Activated CD8-positive, alpha-beta T cell treated with anti-CD3 and anti-CD28 coated beads for 36 hours (primary cell): ENCODE measurements at regions not wholly inside any gene's neighbourhood (a gene's known extent, or its start where the extent isn't known, plus 50 kb on each side); places are given as distances from the start of the nearest gene placed in this dataset.

Experiments used
- ATAC-seq: fragments of 200-7000 bp; cut with Tn5 transposase; one replicate; pipeline ENCODE4 v1.10.0; 2021; ENCODE audit warnings: mild to moderate bottlenecking, moderate library complexity
- CTCF ChIA-PET: fragments of 350-600 bp; sonication (Branson Sonifier 250); formaldehyde crosslinking; loops from one replicate; lab custom pipeline; 2021; ENCODE audit warnings: antibody characterized with exemption; lab: Charles Lee
- POLR2A ChIA-PET: fragments of 350-600 bp; sonication (Branson Sonifier 250); formaldehyde crosslinking; loops from one replicate; lab custom pipeline; 2021; ENCODE audit warnings: antibody characterized with exemption; lab: Charles Lee
- DNase-seq: peaks from one replicate; pipeline ENCODE4 v3.0.0-alpha.2; 2020
- H3K27ac Mint-ChIP-seq: one replicate; pipeline ENCODE4 v1.8.0; 2021; ENCODE audit warnings: mild to moderate bottlenecking, mixed read lengths
- H3K27me3 Mint-ChIP-seq: one replicate; pipeline ENCODE4 v1.8.0; 2021; ENCODE audit warnings: mixed read lengths
- H3K36me3 Mint-ChIP-seq: one replicate; pipeline ENCODE4 v1.8.0; 2021; ENCODE audit warnings: low read depth, mixed read lengths
- H3K4me1 Mint-ChIP-seq: one replicate; pipeline ENCODE4 v1.8.0; 2021; ENCODE audit warnings: low read depth, mixed read lengths
- H3K4me3 Mint-ChIP-seq: one replicate; pipeline ENCODE4 v1.8.0; 2021; ENCODE audit warnings: mild to moderate bottlenecking, moderate library complexity, mixed read lengths
- H3K9me3 Mint-ChIP-seq: one replicate; pipeline ENCODE4 v1.8.0; 2021; ENCODE audit warnings: mixed read lengths
- intact Hi-C: fragments of 100-400 bp; cut with micrococcal nuclease; formaldehyde crosslinking; loops from one replicate; pipeline ENCODE4 v1.10.0; 2022
- TF ChIP-seq, protein P1 (sequence below): fragments of 200-600 bp; IDR thresholded peaks from one replicate; pipeline ENCODE4 v1.8.0; 2022; ENCODE audit warnings: antibody characterized with exemption, mild to moderate bottlenecking

- ATAC-seq (no peak), DNase-seq (no peak)
- ChIA-PET CTCF (no interaction called here), POLR2A (no interaction called here)
- H3K4me3 Mint-ChIP-seq = no peak overlapping the region
- H3K36me3 Mint-ChIP-seq = no peaks in the 10 kb centered on the region
- no peak overlapping the region for H3K27ac Mint-ChIP-seq
- intact Hi-C loops = no loop called here
- H3K9me3 Mint-ChIP-seq = no peaks in the 10 kb centered on the region
- no peaks in the 10 kb centered on the region for H3K4me1 Mint-ChIP-seq
- H3K27me3 Mint-ChIP-seq = no peaks in the 10 kb centered on the region
- TF ChIP-seq, protein P1, sequence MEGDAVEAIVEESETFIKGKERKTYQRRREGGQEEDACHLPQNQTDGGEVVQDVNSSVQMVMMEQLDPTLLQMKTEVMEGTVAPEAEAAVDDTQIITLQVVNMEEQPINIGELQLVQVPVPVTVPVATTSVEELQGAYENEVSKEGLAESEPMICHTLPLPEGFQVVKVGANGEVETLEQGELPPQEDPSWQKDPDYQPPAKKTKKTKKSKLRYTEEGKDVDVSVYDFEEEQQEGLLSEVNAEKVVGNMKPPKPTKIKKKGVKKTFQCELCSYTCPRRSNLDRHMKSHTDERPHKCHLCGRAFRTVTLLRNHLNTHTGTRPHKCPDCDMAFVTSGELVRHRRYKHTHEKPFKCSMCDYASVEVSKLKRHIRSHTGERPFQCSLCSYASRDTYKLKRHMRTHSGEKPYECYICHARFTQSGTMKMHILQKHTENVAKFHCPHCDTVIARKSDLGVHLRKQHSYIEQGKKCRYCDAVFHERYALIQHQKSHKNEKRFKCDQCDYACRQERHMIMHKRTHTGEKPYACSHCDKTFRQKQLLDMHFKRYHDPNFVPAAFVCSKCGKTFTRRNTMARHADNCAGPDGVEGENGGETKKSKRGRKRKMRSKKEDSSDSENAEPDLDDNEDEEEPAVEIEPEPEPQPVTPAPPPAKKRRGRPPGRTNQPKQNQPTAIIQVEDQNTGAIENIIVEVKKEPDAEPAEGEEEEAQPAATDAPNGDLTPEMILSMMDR = no peak
Measured at GRCh38 chr3:82050382-82050781, 288.9 kb upstream of the GBE1 start.

- ChIA-PET POLR2A (no interaction called here), CTCF (no interaction called here)
- no peaks in the 10 kb centered on the region for H3K27me3 Mint-ChIP-seq
- no peak overlapping the region for H3K4me3 Mint-ChIP-seq
- ATAC-seq (no peak), DNase-seq (no peak)
- H3K9me3 Mint-ChIP-seq = no peaks in the 10 kb centered on the region
- H3K27ac Mint-ChIP-seq = no peak overlapping the region
- intact Hi-C loops = no loop called here
- TF ChIP-seq, protein P1 = no peak
- no peaks in the 10 kb centered on the region for H3K4me1 Mint-ChIP-seq
- H3K36me3 Mint-ChIP-seq = no peaks in the 10 kb centered on the region
Measured at GRCh38 chr3:82048711-82049110, 287.3 kb upstream of the GBE1 start.

GRCh38 chr3:82044930-82045705 is 283.7 kb upstream of the GBE1 start:
- TF ChIP-seq, protein P1 = no peak
- Mint-ChIP-seq H3K27ac (no peak overlapping the region), H3K4me1 (no peaks in the 10 kb centered on the region), H3K36me3 (no peaks in the 10 kb centered on the region), H3K4me3 (no peak overlapping the region), H3K27me3 (no peaks in the 10 kb centered on the region), H3K9me3 (no peaks in the 10 kb centered on the region)
- DNase-seq (no peak), ATAC-seq (no peak)
- POLR2A ChIA-PET = no interaction called here
- intact Hi-C loops = no loop called here
- CTCF ChIA-PET = no interaction called here

- no peaks in the 10 kb centered on the region for H3K27me3 Mint-ChIP-seq
- H3K9me3 Mint-ChIP-seq = no peaks in the 10 kb centered on the region
- TF ChIP-seq, protein P1 = no peak
- ATAC-seq (no peak), DNase-seq (no peak)
- H3K4me3 Mint-ChIP-seq = no peak overlapping the region
- POLR2A ChIA-PET = no interaction called here
- intact Hi-C loops = no loop called here
- CTCF ChIA-PET = no interaction called here
- no peaks in the 10 kb centered on the region for H3K4me1 Mint-ChIP-seq
- H3K36me3 Mint-ChIP-seq = no peaks in the 10 kb centered on the region
- no peak overlapping the region for H3K27ac Mint-ChIP-seq
Measured at GRCh38 chr3:82038556-82038955, 277.1 kb upstream of the GBE1 start.

DNA sequence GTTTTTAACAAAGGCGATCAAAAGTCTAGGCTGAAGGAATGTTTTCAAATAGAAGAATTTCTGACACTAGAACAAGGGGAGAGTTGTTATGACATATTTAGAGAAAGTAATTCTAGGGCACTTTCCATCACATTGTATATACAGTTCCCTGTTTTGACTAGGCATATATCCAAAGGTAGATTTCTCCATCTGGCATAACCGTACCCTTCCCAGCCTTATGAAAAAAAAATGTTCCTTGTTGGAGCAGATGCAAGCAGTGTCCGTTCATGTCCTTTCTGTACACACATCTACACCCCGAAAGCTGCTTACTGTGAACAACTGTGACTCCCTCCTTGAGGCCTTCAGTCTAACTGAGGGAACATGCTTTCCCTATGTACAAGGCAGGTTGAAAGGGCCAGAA is 271.7 kb upstream of the GBE1 start:
- no peak overlapping the region for H3K4me3 Mint-ChIP-seq
- H3K27ac Mint-ChIP-seq = no peak overlapping the region
- no peaks in the 10 kb centered on the region for H3K9me3 Mint-ChIP-seq
- ChIA-PET POLR2A (no interaction called here), CTCF (no interaction called here)
- H3K36me3 Mint-ChIP-seq = no peaks in the 10 kb centered on the region
- H3K27me3 Mint-ChIP-seq = no peaks in the 10 kb centered on the region
- ATAC-seq (no peak), DNase-seq (no peak)
- TF ChIP-seq, protein P1 = no peak
- intact Hi-C loops = no loop called here
- H3K4me1 Mint-ChIP-seq = no peaks in the 10 kb centered on the region
